ENCODE measurements at regions not wholly inside any gene's neighbourhood (a gene's known extent, or its start where the extent isn't known, plus 50 kb on each side); places are given as distances from the start of the nearest gene placed in this dataset.

GRCh38 chr4:167939863-167940616 is 152.3 kb upstream of the ANXA10 start:
- DNase-seq, result no peak
- TF ChIP-seq CTCF (IDR thresholded peaks at IDR 0.05; ENCODE audit: low read depth, low read length, missing control alignments), result no peak
- no peak overlapping the region for H3K27ac ChIP-seq
- in situ Hi-C loops (cut with HindIII; ENCODE audit: low pct_ligation_motif_present, low sequenced_read_pairs), result no loop called here
- H3K36me3 ChIP-seq (replicated peaks), result no peaks in the 10 kb centered on the region
- H3K4me3 ChIP-seq (ENCODE audit: low read depth, low read length), result no peak overlapping the region
- no peaks in the 10 kb centered on the region for H3K27me3 ChIP-seq (replicated peaks)

- no peak overlapping the region for H3K4me3 ChIP-seq (ENCODE audit: low read depth, low read length)
- H3K27ac ChIP-seq, result no peak overlapping the region
- no peaks in the 10 kb centered on the region for H3K36me3 ChIP-seq (replicated peaks)
- in situ Hi-C loops (cut with HindIII; ENCODE audit: low pct_ligation_motif_present, low sequenced_read_pairs), result no loop called here
- H3K27me3 ChIP-seq (replicated peaks), result no peaks in the 10 kb centered on the region
- TF ChIP-seq CTCF (IDR thresholded peaks at IDR 0.05; ENCODE audit: low read depth, low read length, missing control alignments), result no peak
- DNase-seq, result no peak
These were observed 148.3 kb upstream of the ANXA10 start for GRCh38 chr4:167943872-167944505.

GRCh38 chr4:167944721-167945120 is 147.6 kb upstream of the ANXA10 start:
- Histone ChIP-seq H3K27ac (no peak overlapping the region), H3K36me3 (replicated peaks) (no peaks in the 10 kb centered on the region), H3K4me3 (ENCODE audit: low read depth, low read length) (no peak overlapping the region), H3K27me3 (replicated peaks) (no peaks in the 10 kb centered on the region)
- in situ Hi-C loops (cut with HindIII; ENCODE audit: low pct_ligation_motif_present, low sequenced_read_pairs), result no loop called here
- TF ChIP-seq CTCF (IDR thresholded peaks at IDR 0.05; ENCODE audit: low read depth, low read length, missing control alignments), result no peak
- DNase-seq, result no peak

GRCh38 chr4:167955006-167955405 is 137.3 kb upstream of the ANXA10 start:
- no peak overlapping the region for H3K27ac ChIP-seq
- in situ Hi-C loops (cut with HindIII; ENCODE audit: low pct_ligation_motif_present, low sequenced_read_pairs), result no loop called here
- no peak overlapping the region for H3K4me3 ChIP-seq (ENCODE audit: low read depth, low read length)
- no peaks in the 10 kb centered on the region for H3K36me3 ChIP-seq (replicated peaks)
- no peak for DNase-seq
- no peaks in the 10 kb centered on the region for H3K27me3 ChIP-seq (replicated peaks)
- no peak for TF ChIP-seq CTCF (IDR thresholded peaks at IDR 0.05; ENCODE audit: low read depth, low read length, missing control alignments)

- no peak overlapping the region for H3K4me3 ChIP-seq (ENCODE audit: low read depth, low read length)
- no peak for TF ChIP-seq CTCF (IDR thresholded peaks at IDR 0.05; ENCODE audit: low read depth, low read length, missing control alignments)
- H3K27me3 ChIP-seq (replicated peaks), result no peaks in the 10 kb centered on the region
- in situ Hi-C loops (cut with HindIII; ENCODE audit: low pct_ligation_motif_present, low sequenced_read_pairs), result no loop called here
- H3K27ac ChIP-seq, result no peak overlapping the region
- H3K36me3 ChIP-seq (replicated peaks), result no peaks in the 10 kb centered on the region
- DNase-seq, result no peak
These were observed 135.7 kb upstream of the ANXA10 start for GRCh38 chr4:167956676-167957075.

Measured in brain microvascular endothelial cell (primary cell).